Erythroblast (primary cell): ENCODE measurements at regions not wholly inside any gene's neighbourhood (a gene's known extent, or its start where the extent isn't known, plus 50 kb on each side); places are given as distances from the start of the nearest gene placed in this dataset.

Source experiments
- GATA1 ChIP-seq: IDR thresholded peaks from 2 replicates; pipeline ENCODE4 v1.6.1; 2011; ENCODE audit warnings: low read depth, mild to moderate bottlenecking, control low read depth, low read length, moderate library complexity
- POLR2A ChIP-seq: IDR thresholded peaks from 2 replicates; pipeline ENCODE4 v1.6.1; 2011; ENCODE audit warnings: mild to moderate bottlenecking, low read length

GRCh38 chr2:224158831-224159230 is 119.7 kb upstream of the SERPINE2 start:
- TF ChIP-seq POLR2A (no peak), GATA1 (no peak)
